IPS-20b (cell line): ENCODE measurements at regions not wholly inside any gene's neighbourhood (a gene's known extent, or its start where the extent isn't known, plus 50 kb on each side); places are given as distances from the start of the nearest gene placed in this dataset.

Source experiments
- H3K27ac ChIP-seq: one replicate; pipeline ENCODE4 v1.5.1; 2013; ENCODE audit warnings: low read length
- H3K27me3 ChIP-seq: 2 replicates; pipeline ENCODE4 v1.6.1; 2013; ENCODE audit warnings: mild to moderate bottlenecking, low read length, inconsistent platforms; ENCODE audit not compliant: insufficient read depth
- H3K36me3 ChIP-seq: 2 replicates; pipeline ENCODE4 v1.6.1; 2013; ENCODE audit warnings: low read depth, mild to moderate bottlenecking, inconsistent platforms, low read length, moderate library complexity; ENCODE audit not compliant: insufficient read depth
- H3K4me1 ChIP-seq: 2 replicates; pipeline ENCODE4 v1.6.1; 2013; ENCODE audit warnings: mild to moderate bottlenecking, control low read depth, inconsistent platforms, low read length, moderate library complexity; ENCODE audit not compliant: insufficient read depth
- H3K4me3 ChIP-seq: 2 replicates; pipeline ENCODE4 v1.5.1; 2013; ENCODE audit warnings: mild to moderate bottlenecking, low read length, inconsistent platforms
- H3K9ac ChIP-seq: 2 replicates; pipeline ENCODE4 v1.6.1; 2013; ENCODE audit warnings: low read depth, mild to moderate bottlenecking, inconsistent platforms, low read length, moderate library complexity
- H3K9me3 ChIP-seq: 2 replicates; pipeline ENCODE4 v1.6.1; 2013; ENCODE audit warnings: mild to moderate bottlenecking, low read depth, low read length, inconsistent platforms; ENCODE audit not compliant: insufficient read depth

GRCh38 chr11:86749821-86750401, 50.4 kb upstream of the PRSS23 start:
- Histone ChIP-seq H3K9ac (no peak overlapping the region), H3K4me1 (no peaks in the 10 kb centered on the region; the same call in 1 of the 2 replicates), H3K36me3 (no peaks in the 10 kb centered on the region), H3K4me3 (no peak overlapping the region), H3K9me3 (no peaks in the 10 kb centered on the region), H3K27me3 (no peaks in the 10 kb centered on the region), H3K27ac (no peak overlapping the region)

- no peaks in the 10 kb centered on the region; the same call in 1 of the 2 replicates for H3K4me1 ChIP-seq
Measured at GRCh38 chr11:86749376-86749775, 51.0 kb upstream of the PRSS23 start.

GRCh38 chr11:86748296-86748695, 52.0 kb upstream of the PRSS23 start:
- no peak overlapping the region for H3K9ac ChIP-seq
- no peaks in the 10 kb centered on the region for H3K36me3 ChIP-seq
- H3K27ac ChIP-seq = no peak overlapping the region
- no peaks in the 10 kb centered on the region for H3K27me3 ChIP-seq
- H3K4me1 ChIP-seq = no peaks in the 10 kb centered on the region; the same call in 1 of the 2 replicates
- H3K9me3 ChIP-seq = no peaks in the 10 kb centered on the region
- H3K4me3 ChIP-seq = no peak overlapping the region

More at GRCh38 chr11:86749376-86749775, 51.0 kb upstream of the PRSS23 start:
- H3K27ac ChIP-seq = no peak overlapping the region
- no peaks in the 10 kb centered on the region for H3K9me3 ChIP-seq
- H3K9ac ChIP-seq = no peak overlapping the region
- no peaks in the 10 kb centered on the region for H3K36me3 ChIP-seq
- no peaks in the 10 kb centered on the region for H3K27me3 ChIP-seq
- no peak overlapping the region for H3K4me3 ChIP-seq

- H3K9me3 ChIP-seq = no peaks in the 10 kb centered on the region
- no peaks in the 10 kb centered on the region for H3K27me3 ChIP-seq
- H3K9ac ChIP-seq = no peak overlapping the region
- no peak overlapping the region for H3K27ac ChIP-seq
- no peak overlapping the region for H3K4me3 ChIP-seq
- no peaks in the 10 kb centered on the region for H3K36me3 ChIP-seq
- no peaks in the 10 kb centered on the region; the same call in 1 of the 2 replicates for H3K4me1 ChIP-seq
Measured at GRCh38 chr11:86747801-86748200, 52.5 kb upstream of the PRSS23 start.

GRCh38 chr11:86746514-86746913, 53.8 kb upstream of the PRSS23 start:
- Histone ChIP-seq H3K9me3 (no peaks in the 10 kb centered on the region), H3K4me3 (no peak overlapping the region), H3K36me3 (no peaks in the 10 kb centered on the region), H3K27me3 (no peaks in the 10 kb centered on the region), H3K27ac (no peak overlapping the region), H3K9ac (no peak overlapping the region), H3K4me1 (peaks cover 2% of the 10 kb centered on the region)

GRCh38 chr11:86745571-86745970, 54.8 kb upstream of the PRSS23 start:
- no peak overlapping the region for H3K27ac ChIP-seq

GRCh38 chr11:86743223-86744118, 56.9 kb upstream of the PRSS23 start:
- Histone ChIP-seq H3K9me3 (no peaks in the 10 kb centered on the region), H3K36me3 (no peaks in the 10 kb centered on the region), H3K27me3 (no peaks in the 10 kb centered on the region), H3K4me3 (no peak overlapping the region), H3K4me1 (peaks cover 19% of the 10 kb centered on the region), H3K27ac (no peak overlapping the region), H3K9ac (no peak overlapping the region)

More at GRCh38 chr11:86745571-86745970, 54.8 kb upstream of the PRSS23 start:
- Histone ChIP-seq H3K27me3 (no peaks in the 10 kb centered on the region), H3K9me3 (no peaks in the 10 kb centered on the region), H3K36me3 (no peaks in the 10 kb centered on the region), H3K9ac (no peak overlapping the region), H3K4me1 (peaks cover 11% of the 10 kb centered on the region), H3K4me3 (no peak overlapping the region)

- Histone ChIP-seq H3K4me1 (peaks cover 19% of the 10 kb centered on the region), H3K4me3 (no peak overlapping the region), H3K36me3 (no peaks in the 10 kb centered on the region), H3K27me3 (no peaks in the 10 kb centered on the region), H3K27ac (no peak overlapping the region), H3K9me3 (no peaks in the 10 kb centered on the region), H3K9ac (no peak overlapping the region)
Measured at GRCh38 chr11:86741839-86742805, 58.2 kb upstream of the PRSS23 start.

- H3K9me3 ChIP-seq = no peaks in the 10 kb centered on the region
- H3K36me3 ChIP-seq = no peaks in the 10 kb centered on the region
- H3K27ac ChIP-seq = peak overlapping the region; percentile 83
- H3K9ac ChIP-seq = peak overlapping the region; percentile 57; the same call in 1 of the 2 replicates
- no peaks in the 10 kb centered on the region for H3K27me3 ChIP-seq
- H3K4me1 ChIP-seq = peaks cover 19% of the 10 kb centered on the region
- H3K4me3 ChIP-seq = no peak overlapping the region
Measured at GRCh38 chr11:86741484-86741835, 58.9 kb upstream of the PRSS23 start.

- Histone ChIP-seq H3K9me3 (no peaks in the 10 kb centered on the region), H3K4me3 (no peak overlapping the region), H3K27me3 (no peaks in the 10 kb centered on the region), H3K36me3 (no peaks in the 10 kb centered on the region), H3K27ac (peak overlapping the region; percentile 83), H3K9ac (peak overlapping the region; percentile 57; the same call in 1 of the 2 replicates), H3K4me1 (peaks cover 19% of the 10 kb centered on the region)
Measured at GRCh38 chr11:86740628-86741483, 59.5 kb upstream of the PRSS23 start.
